Stomach (tissue), 4 donors: ENCODE measurements at regions not wholly inside any gene's neighbourhood (a gene's known extent, or its start where the extent isn't known, plus 50 kb on each side); places are given as distances from the start of the nearest gene placed in this dataset.

Source experiments
- EP300 ChIP-seq: sonication (generic); formaldehyde crosslinking; IDR thresholded peaks from one replicate; pipeline ENCODE4 v1.6.1; 2017; ENCODE audit warnings: antibody characterized with exemption
- POLR2AphosphoS5 ChIP-seq, 3 donors: sonication (generic); formaldehyde crosslinking; IDR thresholded peaks; one replicate each; pipeline ENCODE4 v1.6.1; 2016; ENCODE audit warnings: antibody characterized with exemption in 3 of 3
- TF ChIP-seq, protein P1 (sequence below), 7 experiments: fragments of 450-650 bp in 4 of 7; fragments of 200-600 bp in 3 of 7; sonication (generic) in 3 of 7; IDR thresholded peaks; one replicate each; pipeline ENCODE4 v1.5.1; 2016 to 2019; ENCODE audit warnings: antibody characterized with exemption in 7 of 7, control low read depth in 2 of 7, mild to moderate bottlenecking in 1 of 7

DNA sequence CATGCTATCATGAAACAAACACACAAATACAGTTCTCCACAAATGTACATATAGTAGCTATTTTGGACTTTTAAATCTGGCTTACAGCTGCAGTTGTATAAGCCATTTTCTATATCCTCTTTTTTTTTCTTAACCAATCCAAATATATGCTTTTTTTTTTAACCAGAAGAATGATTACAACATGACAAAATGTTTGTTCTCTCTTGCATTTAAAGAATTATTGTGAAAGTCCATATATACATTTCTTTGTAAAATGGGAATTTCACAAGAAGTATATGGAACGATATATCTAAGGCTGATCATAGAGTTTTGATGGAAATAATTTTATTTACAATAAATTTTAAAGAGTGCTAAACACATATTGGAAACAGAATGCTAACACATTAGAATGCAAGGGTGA, 95.6 kb downstream of the CD200R1L start:
- no peak for TF ChIP-seq POLR2AphosphoS5 (IDR thresholded peaks at IDR 0.05)
- TF ChIP-seq, protein P1, sequence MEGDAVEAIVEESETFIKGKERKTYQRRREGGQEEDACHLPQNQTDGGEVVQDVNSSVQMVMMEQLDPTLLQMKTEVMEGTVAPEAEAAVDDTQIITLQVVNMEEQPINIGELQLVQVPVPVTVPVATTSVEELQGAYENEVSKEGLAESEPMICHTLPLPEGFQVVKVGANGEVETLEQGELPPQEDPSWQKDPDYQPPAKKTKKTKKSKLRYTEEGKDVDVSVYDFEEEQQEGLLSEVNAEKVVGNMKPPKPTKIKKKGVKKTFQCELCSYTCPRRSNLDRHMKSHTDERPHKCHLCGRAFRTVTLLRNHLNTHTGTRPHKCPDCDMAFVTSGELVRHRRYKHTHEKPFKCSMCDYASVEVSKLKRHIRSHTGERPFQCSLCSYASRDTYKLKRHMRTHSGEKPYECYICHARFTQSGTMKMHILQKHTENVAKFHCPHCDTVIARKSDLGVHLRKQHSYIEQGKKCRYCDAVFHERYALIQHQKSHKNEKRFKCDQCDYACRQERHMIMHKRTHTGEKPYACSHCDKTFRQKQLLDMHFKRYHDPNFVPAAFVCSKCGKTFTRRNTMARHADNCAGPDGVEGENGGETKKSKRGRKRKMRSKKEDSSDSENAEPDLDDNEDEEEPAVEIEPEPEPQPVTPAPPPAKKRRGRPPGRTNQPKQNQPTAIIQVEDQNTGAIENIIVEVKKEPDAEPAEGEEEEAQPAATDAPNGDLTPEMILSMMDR (IDR thresholded peaks at IDR 0.05): no peak
- TF ChIP-seq EP300: no peak
